Putamen (tissue), 1 donor: ENCODE measurements at regions not wholly inside any gene's neighbourhood (a gene's known extent, or its start where the extent isn't known, plus 50 kb on each side); places are given as distances from the start of the nearest gene placed in this dataset.
"Not testable (repeated sequence)": the region's sequence is repeated elsewhere in the genome, so short reads cannot be mapped to it uniquely, and the experiment has no call there.

Experiments
- DNase-seq: peaks from one replicate; pipeline ENCODE4 v3.0.0-alpha.2; 2016; ENCODE audit warnings: low spot score

DNA sequence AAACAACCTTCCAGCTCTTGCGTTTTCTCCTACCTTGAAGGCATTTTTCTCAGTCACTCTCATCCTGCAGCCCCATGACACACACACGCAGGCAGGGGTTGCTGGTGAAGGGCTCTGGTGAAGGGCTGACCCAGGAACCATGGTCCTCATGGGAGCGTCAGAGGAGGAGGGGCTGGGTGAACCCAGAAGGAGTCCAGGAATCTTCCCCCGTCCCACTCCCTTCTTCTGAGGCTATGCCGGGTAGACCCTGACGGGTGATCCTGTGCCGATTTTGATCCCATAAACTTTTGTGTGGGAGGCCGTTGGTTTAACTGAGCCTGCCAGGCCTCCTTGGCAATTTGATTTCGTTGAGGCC lies 278.4 kb upstream of the FOXF1 start:
- DNase-seq = no peak

- no peak for DNase-seq
These were observed 277.8 kb upstream of the FOXF1 start for GRCh38 chr16:86232496-86232895.

DNA sequence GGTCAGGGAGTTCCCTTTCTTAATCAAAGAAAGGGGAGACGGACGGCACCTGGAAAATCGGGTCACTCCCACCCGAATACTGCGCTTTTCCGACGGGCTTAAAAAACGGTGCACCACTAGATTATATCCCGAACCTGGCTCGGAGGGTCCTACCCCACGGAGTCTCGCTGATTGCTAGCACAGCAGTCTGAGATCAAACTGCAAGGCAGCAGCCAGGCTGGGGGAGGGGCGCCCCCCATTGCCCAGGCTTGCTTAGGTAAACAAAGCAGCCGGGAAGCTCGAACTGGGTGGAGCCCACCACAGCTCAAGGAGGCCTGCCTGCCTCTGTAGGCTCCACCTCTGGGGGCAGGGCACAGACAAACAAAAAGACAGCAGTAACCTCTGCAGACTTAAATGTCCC lies 276.8 kb upstream of the FOXF1 start:
- not testable (repeated sequence) for DNase-seq

- no peak for DNase-seq
These were observed 270.9 kb upstream of the FOXF1 start for GRCh38 chr16:86239381-86239780.

DNA sequence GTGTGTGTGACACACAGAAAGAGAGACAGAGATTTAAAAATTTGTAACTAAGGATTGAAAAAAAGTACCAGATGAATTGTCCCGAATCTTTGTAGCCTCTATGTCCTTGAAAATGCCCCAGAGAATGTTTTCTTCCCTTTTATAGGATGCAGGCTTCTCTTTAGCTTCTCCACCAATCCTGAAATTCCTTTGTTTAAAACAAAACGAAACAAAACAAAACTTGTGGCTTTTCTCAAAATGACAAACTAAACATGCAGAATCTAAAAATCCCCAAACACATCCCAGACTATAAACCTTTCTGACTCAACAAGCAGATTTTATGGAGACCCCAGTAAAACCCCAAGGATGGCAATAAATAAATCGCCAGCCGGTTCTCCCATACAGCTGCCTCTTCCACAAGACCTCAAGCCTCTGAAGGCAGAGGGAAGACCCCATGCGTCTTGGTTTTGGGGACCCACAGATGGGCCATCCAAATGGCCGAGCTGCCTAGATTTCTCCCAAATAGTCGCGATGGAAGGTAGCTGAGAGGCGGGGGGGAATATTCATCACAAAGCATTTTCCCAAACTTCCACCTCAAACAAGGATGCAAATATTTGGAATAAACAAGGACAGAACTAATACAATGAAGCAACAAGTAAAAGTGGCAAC lies 269.5 kb upstream of the FOXF1 start:
- DNase-seq = no peak

DNA sequence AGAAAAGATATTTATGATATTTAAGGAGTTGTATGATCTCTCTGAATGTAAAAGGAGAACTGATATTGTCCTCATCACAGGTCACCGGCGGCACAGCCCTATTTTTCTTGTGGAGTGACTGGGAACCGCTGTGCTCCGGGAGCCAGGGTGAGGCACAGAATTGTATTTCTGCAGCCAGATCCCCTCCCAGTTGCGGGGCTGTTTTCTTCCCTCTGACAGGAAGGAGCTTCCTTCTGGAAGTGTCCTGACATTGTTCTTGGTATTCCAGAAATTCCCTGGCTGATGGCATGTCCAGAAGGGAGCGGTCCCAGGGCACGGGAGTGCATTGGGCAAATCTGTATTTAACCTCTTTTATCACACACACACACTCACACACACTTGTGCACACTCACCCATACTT lies 268.6 kb upstream of the FOXF1 start:
- DNase-seq = no peak

DNA sequence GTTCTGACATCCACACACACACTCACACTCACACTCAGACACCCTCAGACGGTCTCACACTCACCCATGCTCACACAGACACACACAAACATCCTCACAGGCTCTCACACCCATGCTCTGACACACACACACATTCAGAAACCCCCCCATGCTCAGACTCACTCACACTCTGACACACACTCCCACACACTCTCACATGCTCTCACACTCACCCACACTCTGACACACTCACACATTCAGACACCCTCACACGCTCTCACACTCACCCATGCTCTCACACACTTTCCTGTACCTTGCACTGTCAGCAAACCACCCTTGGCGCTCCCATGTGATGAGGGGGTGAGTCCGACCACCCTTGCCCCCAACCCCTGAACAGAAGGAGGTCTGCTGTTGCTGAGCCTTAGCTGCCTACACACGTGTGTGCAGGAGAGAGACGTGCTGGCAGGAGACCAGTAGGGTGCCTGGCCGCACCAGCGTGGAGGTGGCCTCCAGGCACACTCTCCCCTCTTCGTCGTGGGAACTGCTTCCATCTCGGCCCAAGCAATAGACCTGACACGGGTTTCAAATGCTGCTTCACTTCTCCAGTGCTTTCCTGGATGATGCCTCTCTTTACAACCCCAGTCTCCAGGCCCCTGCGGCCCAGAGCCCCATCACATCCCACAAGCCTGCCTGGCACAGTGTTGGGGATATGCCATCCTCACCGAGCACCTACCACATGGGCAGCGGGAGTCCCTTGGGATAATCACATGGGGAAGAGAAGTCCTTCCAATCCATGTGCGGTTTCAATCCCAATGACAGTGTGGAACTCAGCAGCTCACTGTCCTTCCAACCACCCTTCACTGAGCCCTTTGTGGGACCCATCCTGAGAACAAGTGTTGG lies 267.8 kb upstream of the FOXF1 start:
- DNase-seq = no peak

GRCh38 chr16:86243123-86243473 lies 267.2 kb upstream of the FOXF1 start:
- DNase-seq = no peak

DNA sequence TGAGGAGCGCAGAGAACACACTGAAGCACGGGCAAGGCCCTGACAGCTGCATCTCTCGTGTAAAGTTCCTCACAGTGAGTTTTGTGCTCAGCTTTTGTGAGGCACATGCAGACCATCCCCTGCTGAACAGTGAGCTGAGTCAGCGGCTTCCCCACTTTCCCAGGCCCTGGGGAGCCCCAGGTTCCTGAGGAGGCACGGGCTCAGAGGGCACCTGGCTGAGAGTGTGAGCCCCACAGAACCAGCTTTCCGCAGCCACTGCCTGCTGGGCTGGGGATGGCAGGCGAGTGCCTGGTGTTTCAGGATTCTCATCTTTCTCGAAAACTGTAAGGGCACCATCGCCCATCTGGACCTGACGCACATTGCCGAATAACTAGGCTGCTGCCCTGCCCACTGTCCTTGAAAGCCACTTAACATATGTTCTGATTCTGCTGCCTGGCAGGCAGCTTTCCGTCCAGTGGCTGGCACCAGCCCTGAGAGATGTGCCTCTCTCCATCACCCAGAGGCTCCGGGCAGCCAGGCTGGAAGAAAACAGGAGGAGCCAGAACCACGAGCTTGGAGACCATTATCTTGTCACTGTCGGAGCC lies 266.7 kb upstream of the FOXF1 start:
- no peak for DNase-seq

DNA sequence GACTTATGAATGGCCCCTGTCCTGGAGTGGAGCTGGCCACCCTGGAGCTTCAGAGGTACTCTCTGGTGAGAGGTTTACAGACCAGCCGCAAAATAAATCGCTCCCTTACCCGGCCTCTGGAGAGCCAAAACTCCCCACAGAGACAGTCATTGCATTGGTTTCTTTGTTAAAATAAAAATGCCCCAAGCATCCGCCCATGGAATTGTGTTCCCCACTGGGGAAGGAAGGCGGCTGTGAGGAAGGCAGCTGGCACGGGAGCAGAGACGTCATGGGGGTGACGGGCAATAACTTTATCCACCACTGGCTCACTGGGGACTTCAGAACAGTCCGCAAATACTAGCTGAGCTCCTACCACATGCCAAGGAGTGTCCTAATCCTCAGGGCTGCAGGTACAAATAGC lies 266.2 kb upstream of the FOXF1 start:
- no peak for DNase-seq

GRCh38 chr16:86244936-86245335 lies 265.4 kb upstream of the FOXF1 start:
- no peak for DNase-seq

GRCh38 chr16:86245351-86245750 lies 265.0 kb upstream of the FOXF1 start:
- no peak for DNase-seq

DNA sequence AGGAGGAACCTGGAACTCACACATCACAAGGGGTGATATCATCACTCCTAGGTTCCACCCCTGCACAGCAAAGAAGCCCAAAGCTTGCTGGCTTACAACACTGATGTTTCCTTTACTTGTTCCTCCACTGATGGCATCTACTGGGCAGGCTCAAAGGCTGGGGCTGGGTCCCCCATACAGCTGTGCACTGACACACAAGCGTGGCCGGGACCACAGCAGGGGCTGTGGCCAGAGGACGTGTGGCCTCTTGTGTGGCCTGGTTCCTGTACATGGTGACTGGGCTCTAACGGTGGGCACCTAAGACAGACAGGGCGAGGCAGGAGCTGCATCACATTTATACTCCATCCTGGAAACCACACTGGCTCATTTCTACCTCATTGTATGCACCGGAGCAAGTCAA lies 264.4 kb upstream of the FOXF1 start:
- DNase-seq = no peak

- no peak for DNase-seq
These were observed 261.9 kb upstream of the FOXF1 start for GRCh38 chr16:86248310-86248905.

GRCh38 chr16:86249631-86250030 lies 260.7 kb upstream of the FOXF1 start:
- DNase-seq = no peak

DNA sequence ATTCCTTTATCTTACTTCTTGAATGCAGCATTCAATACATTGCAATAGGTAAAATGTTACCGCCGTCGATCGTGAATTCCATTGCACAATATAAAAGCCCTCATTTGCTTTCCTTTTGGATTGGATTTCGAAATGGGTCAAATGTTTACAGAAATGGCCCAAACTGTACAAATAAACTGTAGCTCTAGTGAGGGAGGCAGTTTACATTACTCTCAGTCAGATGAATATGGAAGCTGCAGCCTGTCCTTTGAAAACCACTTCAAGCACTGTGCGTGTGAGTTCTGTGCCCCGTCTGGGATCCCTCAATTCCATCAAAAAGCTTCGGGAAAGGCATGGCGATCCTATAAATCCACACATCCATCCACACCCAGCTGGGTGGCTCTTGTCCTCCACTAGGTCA lies 258.6 kb upstream of the FOXF1 start:
- DNase-seq = no peak

DNA sequence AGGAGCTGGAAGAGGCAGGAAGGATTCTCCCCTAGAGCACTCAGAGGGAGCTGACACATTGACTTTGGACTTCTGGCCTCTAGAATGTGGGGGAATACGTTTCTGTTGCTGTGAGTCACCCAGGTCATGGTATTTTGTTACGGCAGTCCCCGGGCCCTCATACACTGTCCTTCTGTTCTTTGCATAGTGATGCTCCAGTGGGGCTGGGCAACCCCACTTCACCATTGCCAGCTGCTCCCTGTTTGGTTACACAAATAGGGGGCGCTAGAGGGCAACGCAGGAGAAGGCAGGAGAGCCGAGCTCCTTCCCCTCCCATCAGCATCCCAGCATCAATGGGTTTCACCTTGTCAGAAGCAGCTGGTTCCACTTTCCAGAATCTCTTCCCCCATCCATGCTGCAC lies 257.7 kb upstream of the FOXF1 start:
- no peak for DNase-seq

GRCh38 chr16:86255966-86256365 lies 254.4 kb upstream of the FOXF1 start:
- DNase-seq = no peak

- DNase-seq = no peak
These were observed 253.3 kb upstream of the FOXF1 start for GRCh38 chr16:86256995-86257394.

DNA sequence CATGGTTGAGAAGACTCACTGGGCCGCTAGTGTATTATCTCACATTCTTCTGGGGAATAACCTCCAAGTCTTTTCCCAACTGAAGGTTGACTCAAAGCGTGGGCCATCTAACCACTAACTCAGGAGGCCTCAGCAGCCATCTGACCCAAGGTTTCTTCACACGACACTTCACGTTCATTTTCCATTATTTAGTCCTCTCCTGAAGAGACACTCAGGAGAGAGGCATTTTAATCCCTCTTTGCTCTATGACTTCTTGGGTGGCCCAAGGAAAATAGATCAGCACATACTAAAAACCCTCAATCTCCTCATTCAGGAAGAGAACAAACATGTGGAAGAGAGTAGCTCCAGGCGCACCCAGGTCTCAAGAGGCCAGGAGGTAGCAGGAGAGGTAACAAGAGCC lies 252.8 kb upstream of the FOXF1 start:
- DNase-seq = no peak

- DNase-seq = no peak
These were observed 251.6 kb upstream of the FOXF1 start for GRCh38 chr16:86258713-86259112.

DNA sequence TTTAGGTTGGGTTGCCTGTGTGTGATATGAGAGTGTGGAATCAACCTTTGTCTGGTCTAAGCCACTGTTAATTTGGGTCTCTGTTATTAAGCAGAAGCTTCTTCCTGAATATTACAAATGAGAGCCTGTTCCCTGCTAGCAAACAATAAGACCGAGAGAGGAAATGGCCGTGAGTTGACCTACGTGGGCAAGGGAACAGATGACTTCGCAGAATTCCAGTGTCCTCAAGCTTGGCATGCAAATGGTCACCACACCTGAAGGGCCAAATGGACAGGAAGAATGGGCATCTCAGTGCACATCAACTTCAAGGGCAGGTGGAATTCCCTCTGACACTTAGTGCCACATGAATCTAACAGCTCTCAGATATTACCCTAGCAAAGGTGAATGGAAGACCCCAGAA lies 250.8 kb upstream of the FOXF1 start:
- DNase-seq = no peak

- no peak for DNase-seq
These were observed 248.9 kb upstream of the FOXF1 start for GRCh38 chr16:86261379-86261778.
